ENCODE measurements at regions not wholly inside any gene's neighbourhood (a gene's known extent, or its start where the extent isn't known, plus 50 kb on each side); places are given as distances from the start of the nearest gene placed in this dataset.
"Not testable (repeated sequence)": the region's sequence is repeated elsewhere in the genome, so short reads cannot be mapped to it uniquely, and the experiment has no call there.

- TF ChIP-seq CTCF, POLR2A (IDR thresholded peaks at IDR 0.05): not testable (repeated sequence)
Observed at GRCh38 chr11:12608678-12609077, 65.5 kb upstream of the TEAD1 start.

Data from lower leg skin (tissue), 3 donors.